Renal cortical epithelial cell (primary cell): ENCODE measurements at regions not wholly inside any gene's neighbourhood (a gene's known extent, or its start where the extent isn't known, plus 50 kb on each side); places are given as distances from the start of the nearest gene placed in this dataset.

Experiments
- DNase-seq: peaks from one replicate; pipeline ENCODE4 v3.0.0-alpha.2; 2011; ENCODE audit warnings: low read depth

DNA sequence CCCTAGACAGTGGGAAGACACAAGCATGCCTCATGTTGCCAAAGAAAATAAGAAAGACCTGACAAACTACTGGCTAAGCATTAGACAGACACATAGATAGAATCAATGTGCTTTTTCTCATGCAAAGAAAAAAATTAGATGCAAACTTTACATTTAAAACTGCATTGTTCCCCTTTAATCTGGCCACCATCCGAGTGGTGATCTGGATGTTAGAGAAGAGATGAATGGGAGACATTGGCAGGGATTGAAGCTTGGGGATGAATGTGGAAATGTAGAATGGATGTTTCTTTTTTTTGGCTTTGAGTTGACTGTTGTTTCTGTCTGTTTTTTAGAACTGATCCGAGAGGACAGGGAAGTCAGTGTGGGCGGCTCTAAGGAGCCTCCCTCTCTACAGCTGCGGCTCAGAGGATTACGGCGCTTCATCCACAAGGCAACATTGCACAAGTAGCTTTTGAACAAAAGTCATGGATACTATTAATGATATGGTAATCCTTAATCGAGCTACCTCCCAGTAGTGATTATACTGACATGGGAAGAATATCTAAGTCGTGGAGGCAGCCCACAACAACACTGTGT lies 53.0 kb downstream of the HELT start:
- DNase-seq: no peak

DNA sequence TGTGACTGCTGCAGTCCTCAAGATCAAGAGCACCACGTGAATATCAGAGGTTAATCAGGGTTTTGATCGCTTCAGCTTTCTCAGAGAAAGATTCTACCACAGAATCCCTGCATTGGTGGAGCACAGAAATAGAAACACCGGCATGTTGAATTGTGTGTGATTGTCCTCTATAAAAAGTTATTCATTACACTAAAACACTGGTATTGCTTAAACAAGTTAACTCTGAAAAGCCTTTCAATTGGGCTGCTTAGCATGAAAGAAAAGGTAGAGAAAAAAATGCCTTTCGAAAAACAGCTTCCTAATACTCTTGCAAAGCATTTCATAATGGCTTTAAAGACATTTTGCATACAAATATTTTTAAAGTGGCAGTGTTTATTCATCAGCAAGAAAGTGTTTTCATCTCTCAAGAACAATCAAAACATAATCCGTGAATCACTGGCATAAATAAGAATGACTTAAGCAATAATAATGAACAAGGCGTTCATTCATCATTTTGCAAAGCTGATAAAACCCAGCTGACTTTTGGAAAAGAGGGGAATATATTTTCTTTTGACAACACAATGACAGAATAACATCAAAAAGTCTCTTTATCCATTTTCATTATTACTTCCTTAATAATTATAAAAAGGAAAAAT lies 61.1 kb downstream of the HELT start:
- DNase-seq: peak; percentile 61

GRCh38 chr4:185080545-185080944 lies 62.3 kb downstream of the HELT start:
- DNase-seq: no peak

- DNase-seq: peak; percentile 14
Measured at GRCh38 chr4:185082561-185082960, 60.5 kb upstream of the SLC25A4 start.

GRCh38 chr4:185086053-185086452 lies 57.0 kb upstream of the SLC25A4 start:
- DNase-seq: no peak

- no peak for DNase-seq
Measured at GRCh38 chr4:185088899-185089298, 54.2 kb upstream of the SLC25A4 start.

DNA sequence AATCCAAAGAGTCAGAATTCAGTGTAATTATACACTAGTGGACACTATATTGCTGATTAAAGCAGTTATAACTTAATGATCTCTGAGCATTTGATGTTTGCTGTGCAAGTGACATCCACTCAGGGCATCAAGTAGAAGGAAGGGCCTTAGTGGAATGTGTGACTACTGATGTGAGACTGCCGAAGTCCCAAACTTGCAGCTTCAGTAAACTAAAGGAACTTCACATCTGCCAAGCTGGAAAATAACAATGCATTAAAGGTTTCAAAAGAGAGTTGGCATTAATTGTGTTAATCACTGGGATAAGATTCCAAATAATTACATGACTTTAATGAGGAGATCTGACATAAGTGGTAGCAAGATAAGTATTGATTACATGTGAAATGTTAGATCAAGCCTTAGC lies 52.5 kb upstream of the SLC25A4 start:
- peak; percentile 30 for DNase-seq

GRCh38 chr4:185092535-185093197 lies 50.4 kb upstream of the SLC25A4 start:
- DNase-seq: no peak
